ENCODE measurements at regions not wholly inside any gene's neighbourhood (a gene's known extent, or its start where the extent isn't known, plus 50 kb on each side); places are given as distances from the start of the nearest gene placed in this dataset.
"Not testable (repeated sequence)": the region's sequence is repeated elsewhere in the genome, so short reads cannot be mapped to it uniquely, and the experiment has no call there.

DNA sequence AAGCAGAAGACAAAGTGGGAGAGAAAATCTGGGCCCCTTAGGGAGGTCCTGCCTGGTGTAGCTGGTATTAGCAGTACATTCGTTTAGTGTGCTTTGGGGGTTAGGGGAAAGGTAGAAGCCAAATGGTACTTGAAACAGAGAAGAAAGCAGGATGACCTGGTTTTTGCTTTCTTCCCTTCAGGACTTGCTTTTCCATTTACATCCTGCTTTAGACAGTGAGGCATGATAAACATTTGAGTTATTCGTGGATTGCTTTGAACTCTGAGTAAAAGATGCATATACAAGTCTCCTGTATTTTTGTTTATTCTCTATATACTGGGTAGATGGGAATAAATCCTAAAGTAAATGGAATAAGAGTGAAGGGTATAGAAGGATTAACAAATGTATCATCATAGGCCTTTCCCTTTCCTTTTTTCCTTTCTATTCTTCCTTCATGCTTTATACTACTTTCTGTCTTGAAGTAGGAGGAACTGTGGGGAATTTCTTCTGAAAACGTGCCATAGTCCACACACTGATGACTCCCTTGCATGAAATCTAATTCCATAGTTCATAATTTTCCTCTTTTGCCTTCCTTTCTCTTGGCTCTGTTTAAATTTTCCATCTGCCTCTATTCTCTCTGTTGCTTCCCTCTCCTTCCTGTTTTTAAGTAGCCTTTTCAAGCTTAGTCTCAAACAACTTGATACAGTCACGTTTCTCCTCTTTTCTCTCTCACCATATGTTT is 139.5 kb upstream of the RBMS3 start:
- DNase-seq (ENCODE audit: low spot score) = no peak

DNA sequence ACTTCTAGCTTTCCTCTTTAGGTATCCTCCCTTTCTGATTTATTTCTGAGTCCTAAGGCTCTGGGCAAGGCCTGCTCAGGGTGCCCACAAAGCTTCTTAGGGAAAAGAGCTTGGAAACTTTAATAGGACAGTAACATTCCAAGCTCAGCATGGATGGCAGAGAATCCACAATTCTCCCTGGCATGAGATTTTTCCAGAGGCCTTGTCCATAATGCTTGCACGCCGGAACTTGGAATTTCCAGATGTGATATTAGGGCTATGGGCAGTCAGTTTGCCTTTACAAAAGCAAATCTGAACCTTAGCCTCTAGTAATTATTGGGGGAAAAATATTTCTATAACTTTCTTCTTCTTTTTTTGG is 139.0 kb upstream of the RBMS3 start:
- DNase-seq (ENCODE audit: low spot score) = no peak

DNA sequence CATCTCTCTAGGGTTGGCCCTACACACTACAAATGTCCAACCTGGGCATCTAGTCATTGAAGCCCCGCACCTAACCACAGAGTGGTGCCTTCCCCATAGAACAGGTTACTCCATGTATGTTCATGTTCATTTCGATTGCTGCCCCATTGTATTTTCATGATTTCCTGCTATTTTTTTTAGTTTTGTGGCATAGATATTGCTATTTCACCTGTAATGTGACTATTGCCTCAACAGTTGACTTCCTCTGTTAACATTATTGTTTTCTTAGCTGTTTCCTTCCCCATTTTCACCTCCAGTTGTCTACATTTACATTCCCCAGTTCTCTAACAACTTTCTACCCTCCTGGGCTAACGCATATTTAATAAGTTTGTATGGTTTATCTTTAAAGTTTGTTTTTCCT is 137.7 kb upstream of the RBMS3 start:
- DNase-seq (ENCODE audit: low spot score) = no peak

DNA sequence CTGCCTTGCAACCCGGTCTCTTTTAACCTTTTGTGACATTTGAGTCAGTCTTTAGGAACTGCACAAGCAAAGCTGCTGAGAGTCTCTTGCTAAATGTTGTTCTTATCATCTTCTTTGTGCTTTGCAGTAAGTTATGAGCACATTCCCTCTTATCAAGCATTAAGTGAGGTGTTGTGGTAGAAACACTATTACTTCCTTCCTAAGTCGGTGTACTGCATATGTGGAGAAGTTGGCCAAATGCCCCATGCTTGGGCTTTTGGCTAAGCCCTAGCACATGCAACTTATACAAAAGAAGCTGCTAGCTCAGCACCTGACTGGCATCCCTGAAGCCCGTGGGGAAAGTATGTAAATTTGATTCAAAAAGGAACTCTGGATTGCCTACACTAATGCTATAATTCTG is 136.5 kb upstream of the RBMS3 start:
- no peak for DNase-seq (ENCODE audit: low spot score)

DNA sequence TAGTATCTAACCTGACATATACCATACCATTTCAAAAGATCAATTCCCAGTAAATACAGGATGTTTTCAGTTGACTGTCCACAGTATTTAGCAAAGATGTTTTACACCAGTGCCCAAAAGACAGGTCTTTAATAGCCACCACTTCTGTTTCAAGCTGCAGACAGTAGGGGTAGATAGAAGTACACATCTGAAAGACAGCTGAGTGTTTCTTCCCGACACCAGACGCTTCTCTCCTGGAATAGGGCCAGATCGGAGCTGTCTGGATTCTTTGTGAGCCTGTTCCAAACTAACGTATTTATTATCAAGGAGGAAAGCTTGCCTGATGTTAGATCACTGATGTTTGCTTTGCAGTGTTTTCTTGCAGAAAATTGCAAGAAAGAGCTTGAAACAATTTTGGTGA is 136.1 kb upstream of the RBMS3 start:
- DNase-seq (ENCODE audit: low spot score) = peak; percentile 8

DNA sequence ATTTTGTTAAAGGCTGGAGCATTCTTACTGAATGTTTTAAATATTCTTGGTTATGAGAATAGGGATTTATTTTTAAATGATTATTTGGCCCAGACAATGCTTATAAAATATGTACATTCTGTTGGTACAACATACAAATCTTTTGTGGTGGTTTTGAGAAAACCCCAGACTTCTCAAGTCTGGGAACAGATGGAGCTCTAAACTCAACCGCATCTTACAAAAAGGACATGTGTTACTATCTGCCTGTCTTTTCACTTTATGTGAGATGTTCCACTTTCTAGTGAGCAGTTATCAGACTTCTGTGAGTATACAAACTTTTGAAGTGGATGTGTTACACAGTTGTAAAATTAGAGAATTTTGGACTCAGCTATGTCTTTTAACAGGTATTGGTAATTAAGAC is 135.5 kb upstream of the RBMS3 start:
- DNase-seq (ENCODE audit: low spot score) = no peak

DNA sequence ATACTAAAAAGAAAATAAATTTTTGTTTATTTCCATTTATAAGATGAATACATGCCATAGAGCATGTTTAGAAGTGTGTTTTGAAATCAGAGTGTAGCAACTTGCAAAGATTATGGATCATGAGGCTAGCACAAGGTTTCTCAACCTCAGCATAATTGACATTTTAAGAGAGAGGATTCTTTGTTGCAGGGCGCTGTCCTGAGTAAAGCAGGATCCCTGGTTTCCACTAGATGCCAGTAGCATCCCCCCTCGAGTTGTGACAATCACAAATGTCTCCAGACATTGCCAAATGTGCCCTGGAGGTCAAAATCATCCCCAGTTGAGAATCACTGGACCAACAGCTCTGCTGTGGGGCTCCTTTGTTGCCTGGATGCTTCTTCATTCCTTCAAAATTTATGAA is 128.5 kb upstream of the RBMS3 start:
- DNase-seq (ENCODE audit: low spot score) = no peak

DNA sequence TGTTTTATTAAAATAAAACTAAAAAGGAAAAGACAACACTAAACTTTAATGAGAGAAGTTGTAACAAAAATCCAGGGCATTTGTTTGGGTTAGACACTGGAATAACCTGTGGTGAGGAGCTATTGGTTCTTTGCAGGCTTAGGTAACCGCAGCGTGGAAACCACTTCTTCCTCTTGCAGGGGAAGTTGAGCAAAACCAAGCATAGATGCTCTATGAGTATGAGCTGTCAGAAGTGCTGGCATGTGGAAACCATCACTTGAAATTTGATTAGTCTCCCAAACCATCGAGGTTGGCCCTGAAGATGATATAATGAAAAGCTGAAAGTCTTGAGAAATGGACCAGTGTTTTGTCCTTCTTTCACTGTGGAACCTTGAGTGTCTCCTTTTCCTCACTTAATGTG is 127.1 kb upstream of the RBMS3 start:
- no peak for DNase-seq (ENCODE audit: low spot score)

DNA sequence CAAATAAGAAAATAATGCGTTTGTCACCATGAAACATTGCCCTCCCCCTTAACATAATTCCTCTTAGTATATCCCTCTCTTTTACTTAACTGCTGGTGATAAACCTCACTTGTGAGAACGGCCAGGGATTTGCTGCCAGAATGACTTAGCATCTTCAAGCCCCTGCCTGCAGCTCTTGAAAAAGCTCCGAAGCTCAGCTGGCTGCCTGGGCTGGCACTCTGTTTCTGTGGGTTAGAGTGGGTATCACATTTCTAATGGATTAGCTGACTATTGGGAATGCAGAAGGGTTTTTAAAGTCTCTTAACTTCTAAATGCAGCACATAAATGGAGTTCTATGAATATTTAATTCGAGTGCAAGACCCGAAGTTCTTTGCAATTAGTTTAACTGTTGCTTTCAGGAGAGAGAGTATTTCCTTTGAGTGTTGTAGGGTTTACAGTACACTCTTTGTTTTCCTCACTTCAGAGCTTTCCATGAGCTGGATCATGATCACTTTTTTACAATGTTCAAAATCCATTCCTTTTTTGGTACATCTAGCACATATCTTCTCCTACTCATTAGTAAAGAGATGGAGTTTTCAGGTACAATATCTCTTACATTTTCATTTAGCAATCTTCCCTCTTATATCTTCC is 124.7 kb upstream of the RBMS3 start:
- DNase-seq (ENCODE audit: low spot score) = no peak

DNA sequence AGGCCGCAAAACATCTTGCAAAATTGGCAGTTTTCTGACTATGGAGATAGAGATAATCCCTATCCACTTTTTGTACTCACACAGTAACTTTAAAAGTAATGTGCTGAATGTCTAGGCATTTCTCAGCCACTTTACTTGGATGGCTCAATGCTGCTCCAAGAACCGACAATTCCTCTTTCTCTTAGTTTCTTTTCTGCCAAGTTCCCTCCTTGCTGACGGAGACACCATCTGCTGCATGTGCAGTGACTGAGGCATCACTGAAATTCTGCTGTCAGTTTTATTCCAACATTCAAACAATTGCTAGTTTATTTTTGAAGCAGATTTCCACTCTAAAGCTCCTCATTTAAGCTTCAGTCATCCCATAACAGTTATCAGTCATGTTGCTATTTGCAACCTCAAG is 116.0 kb upstream of the RBMS3 start:
- no peak for DNase-seq (ENCODE audit: low spot score)

DNA sequence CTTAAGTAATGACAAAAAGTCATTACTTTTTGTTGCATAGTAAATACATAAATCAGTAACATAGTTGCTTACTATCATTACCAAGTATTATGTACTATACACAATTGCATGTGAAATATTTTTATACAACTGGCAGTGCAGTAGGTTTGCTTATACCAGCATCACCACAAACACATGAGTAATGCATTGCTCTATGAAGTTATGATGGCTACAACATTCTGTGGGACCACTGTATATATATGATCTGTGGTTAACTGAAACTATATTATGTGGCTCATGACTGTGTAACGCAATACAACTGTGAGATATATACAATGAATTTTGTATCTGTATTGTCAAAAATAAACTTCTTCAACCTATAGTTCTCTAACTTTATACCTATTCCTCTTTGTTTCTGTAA is 113.7 kb upstream of the RBMS3 start:
- DNase-seq (ENCODE audit: low spot score) = no peak

DNA sequence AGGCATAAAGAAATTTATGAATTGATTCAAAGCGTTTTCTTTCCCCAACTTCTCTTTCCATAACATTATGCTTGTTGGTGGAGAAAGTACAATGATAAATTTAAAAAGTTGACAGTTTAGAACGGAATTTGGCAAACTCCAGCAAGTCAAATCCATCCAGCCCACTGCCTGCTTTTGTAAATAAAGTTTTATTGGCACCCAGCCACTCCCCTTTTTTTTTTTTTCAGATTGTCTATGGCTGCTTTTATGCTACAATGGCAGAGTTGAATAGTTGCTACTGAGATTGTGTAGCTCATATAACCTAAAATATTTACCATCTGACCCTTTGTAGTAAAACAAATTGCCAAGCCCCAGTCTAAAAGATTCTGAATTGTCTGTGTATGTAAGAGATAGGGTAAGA is 112.8 kb upstream of the RBMS3 start:
- no peak for DNase-seq (ENCODE audit: low spot score)

DNA sequence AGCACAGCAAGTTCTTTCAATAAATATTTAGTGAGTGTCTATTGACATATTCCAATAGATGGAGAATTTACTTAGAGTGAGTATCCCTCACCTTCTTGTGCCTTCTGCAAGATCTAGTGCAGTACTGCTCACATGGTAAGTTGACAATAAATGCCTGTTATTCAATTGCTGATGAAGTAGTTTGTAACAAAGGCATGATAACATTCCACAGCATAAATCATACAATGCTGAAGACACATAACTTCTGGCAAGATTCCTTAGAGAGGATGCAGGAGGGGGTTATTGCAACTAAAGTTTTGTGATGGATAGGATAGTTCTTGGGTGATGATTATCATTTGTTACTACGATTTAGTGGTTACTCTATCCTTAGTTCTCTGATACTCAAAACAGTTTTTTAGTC is 112.2 kb upstream of the RBMS3 start:
- no peak for DNase-seq (ENCODE audit: low spot score)

DNA sequence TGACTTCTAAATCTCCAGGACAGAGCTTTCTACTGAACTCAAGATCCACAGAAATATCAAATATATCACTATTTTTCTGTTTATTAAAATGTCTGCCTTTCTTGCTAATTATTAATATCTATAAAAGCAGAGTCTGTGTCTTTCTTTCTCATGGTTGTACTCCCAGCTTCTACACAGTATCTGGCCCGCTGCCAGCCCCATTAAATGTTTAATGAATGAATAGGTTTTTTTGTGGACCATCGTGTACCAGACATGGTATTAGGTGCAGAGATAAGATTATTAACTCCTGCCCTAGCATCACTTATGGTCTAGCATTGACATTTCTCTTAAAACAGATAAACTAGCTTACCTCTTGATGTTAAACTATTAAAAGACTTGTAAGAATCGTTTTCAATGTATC is 111.4 kb upstream of the RBMS3 start:
- DNase-seq (ENCODE audit: low spot score) = no peak

DNA sequence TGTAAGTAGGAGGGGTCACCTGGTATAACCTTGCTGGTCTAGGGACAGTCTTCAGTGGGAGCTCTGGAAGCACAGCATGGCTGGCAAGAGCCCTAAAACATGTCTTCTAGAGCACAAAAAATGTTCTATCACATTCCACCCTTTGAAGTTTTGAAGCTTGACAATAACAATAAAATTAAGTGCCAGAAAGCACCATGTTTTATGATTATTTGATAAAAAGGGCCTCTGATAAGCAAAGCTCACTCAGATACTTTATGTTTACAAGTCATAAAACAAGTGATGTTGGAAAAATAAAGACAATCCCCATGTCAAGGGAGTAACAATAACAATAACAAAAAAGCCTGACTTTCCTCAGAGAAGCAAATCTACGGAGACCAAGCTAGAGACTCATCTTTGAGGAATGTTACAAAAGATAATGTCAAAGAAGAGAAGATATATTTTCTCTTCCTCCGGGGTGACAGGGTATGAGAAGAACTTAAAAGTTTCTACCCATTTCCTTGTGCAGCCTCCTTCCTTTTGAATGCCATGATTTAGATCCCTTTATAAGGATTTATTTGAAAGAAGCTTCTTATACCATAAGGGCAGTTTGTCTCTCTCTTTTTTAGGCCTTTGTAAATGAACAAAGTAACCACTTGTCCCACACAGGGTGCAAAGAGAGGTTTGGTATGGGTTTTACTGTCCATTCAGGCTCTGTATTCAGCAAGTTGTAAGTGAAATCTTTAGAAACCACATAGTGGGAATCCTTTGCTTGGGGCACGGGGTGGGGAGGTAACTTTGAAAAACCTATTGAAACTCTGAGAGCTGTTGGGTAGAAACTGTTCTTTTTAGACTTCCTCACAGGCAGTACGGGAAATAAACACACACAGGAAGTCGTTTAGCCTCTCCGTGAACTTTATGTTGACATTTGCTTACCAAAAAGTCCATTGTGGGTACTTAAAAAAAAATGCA is 109.6 kb upstream of the RBMS3 start:
- DNase-seq (ENCODE audit: low spot score) = no peak

DNA sequence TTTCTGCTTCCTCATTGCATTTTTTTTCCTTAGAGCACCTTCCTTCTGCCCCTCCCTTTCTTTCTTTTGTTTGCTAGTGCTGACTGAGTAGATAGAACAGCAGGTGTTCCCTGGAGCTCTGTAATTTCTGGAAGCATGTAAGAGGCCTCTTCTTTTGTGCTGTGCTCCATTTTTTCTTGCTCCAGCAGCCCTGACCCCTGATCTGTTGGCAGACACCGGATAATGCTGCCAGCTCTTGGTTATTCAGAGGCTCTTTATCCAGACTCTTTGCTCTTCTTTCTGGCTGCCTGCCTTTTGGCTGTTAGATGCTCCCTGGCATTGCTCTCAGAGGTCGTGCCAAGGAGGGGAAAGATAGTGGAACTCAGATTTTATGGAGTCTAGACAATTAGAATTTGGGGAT is 104.4 kb upstream of the RBMS3 start:
- DNase-seq (ENCODE audit: low spot score) = no peak

DNA sequence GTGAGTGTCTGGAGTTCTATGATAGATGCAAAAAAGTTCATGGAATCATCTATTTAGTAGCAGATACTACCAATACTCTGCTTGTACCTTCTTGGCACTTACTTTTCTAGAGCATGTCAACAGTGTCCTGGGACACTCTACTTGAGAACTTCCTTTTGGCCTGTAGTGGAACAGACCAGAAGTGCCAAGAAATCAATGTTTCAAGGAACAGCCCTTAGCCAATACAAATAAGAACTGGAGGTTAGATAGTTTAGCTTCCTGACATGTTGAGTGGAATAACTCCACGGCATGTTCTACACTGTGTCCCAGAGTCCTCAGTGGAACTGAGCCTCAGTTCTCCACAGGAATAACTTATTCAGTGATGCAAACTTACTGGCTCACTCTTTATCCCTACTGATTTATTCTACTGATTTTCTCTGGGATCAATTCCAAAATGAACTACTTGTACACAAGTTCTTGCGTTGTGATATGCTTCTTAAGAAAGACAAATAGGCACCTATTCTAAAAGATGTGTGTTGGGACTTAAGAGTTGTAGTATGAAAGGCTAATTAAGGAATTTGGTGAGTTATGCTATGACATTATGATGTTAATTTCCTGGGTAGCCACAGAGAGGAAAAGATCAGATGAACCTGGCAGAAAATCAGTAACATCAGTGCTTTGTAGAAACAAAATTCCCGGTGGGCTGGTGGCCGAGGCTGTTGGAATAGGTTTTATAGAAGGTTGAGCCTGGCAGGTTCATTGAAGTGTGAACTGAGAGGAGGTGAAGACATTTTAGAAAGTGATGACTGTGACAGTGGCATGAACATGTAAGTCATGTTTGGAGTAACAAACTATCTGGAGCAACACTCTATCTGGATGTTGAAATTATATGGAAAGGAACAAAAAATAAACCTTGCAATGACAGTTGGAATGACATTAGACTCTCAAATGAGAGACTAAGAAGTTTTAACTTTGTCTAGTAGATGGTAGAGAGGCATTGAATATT is 101.8 kb upstream of the RBMS3 start:
- DNase-seq (ENCODE audit: low spot score) = no peak

DNA sequence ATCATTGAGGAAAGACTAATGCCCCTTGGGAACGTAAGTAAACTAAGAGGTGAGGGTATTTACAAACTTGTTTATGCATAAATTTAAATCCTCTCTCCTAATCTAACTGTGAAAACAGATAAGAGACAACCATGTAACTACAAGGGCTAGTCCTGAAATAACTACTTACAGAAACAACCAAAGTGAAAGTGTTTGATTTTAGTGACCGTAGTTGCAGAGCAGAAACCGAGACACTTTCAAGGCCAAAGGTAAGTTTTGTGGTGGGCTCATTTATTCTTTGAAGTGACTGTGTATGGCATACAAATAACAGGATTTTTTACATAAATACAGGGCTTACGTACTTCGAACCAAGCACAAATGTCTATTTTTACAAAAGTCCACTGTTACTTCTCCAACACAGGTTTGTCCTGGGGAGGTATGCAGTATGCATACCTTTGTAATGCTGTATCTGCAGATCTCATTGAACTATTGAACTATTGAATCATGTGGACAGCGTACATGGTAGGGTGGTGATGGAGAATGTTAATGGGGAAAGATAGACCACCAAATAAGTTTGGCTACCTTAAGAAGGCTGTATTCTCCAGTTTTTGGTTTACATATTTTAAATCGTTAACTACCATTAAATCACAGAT is 99.6 kb upstream of the RBMS3 start:
- DNase-seq (ENCODE audit: low spot score) = no peak

DNA sequence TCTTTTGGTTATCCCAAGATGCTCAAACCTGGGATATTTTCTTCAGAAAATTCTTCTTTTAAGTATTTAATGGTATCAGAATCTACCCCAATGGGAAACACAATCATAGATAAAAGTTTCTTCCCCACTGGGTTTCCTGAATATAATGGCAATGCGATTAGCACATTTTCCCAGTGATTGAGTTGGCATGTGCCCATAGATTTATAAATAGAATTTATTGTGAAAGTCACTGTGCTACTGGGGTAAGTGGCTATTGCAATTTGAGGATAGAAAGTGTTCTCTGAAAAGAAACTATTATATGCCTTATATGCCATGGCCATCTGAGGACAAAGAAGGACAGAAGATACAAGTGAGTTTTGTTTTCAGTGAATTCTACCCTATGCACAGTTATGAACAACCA is 99.0 kb upstream of the RBMS3 start:
- DNase-seq (ENCODE audit: low spot score) = no peak

DNA sequence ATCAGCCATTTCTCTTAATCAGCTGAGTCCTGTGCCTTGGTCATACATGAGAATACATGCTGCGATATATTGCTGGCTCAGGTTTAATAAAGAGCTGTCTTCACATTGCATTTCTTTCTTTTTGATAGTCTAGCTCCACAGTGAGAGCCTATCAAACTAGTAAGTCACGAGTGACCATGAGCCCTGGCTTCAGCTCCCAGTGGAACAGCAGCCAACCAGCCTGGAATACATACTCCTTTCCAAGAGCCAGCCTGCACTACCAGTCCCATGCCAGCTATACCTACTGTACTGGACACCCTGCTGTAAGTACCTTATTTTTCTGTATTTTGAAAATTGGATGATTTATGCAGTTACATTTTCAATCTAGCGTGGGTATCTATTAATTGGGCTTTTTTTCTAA is 98.0 kb upstream of the RBMS3 start:
- DNase-seq (ENCODE audit: low spot score) = not testable (repeated sequence)

DNA sequence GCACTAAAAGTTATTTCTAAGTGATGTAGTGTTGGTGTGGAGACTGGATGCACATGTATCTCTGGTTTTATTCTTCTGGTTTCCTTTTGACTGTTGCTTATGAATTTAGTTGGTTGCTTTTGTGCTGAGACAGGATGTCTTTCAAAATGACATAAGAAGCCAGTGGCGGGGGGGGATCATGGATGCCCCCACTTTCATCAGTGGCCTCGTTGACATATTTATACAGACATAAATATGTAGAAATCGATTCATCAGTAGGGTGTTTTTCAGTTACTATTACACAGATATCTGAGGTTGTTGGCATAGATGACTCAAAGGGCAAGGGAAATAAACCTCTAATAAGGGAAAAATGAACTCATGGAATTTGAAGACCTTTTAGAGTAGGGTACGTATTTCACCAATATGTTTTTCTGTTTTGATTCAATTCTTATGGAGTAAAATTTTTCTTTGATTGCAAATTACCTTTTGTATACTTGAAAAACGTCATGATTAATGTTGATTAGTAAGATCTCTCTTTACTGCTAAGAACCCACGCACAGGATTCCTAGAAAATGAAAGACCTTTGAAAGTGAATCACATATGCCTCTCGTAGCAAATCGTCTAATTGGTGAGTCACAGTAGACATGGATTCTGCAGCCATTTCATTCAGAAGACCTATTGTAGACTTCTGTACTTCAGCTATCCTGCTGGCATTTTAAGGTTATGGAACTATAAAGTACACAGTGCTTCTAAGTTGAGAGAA is 97.4 kb upstream of the RBMS3 start:
- DNase-seq (ENCODE audit: low spot score) = no peak
